Activated gamma-delta T cell (primary cell): ENCODE measurements at regions not wholly inside any gene's neighbourhood (a gene's known extent, or its start where the extent isn't known, plus 50 kb on each side); places are given as distances from the start of the nearest gene placed in this dataset.
"Not testable (repeated sequence)": the region's sequence is repeated elsewhere in the genome, so short reads cannot be mapped to it uniquely, and the experiment has no call there.

ENCODE experiments used
- DNase-seq: peaks from one replicate; lab custom pipeline; 2025; lab: John Stamatoyannopoulos, UW

- DNase-seq = no peak
Observed at GRCh38 chr4:52373650-52374049, 285.5 kb downstream of the USP46 start.

GRCh38 chr4:52374877-52375276 is 284.2 kb downstream of the USP46 start:
- no peak for DNase-seq

- no peak for DNase-seq
Observed at GRCh38 chr4:52376132-52376704, 282.9 kb downstream of the USP46 start.

- DNase-seq = no peak
Observed at GRCh38 chr4:52377563-52377962, 281.5 kb downstream of the USP46 start.

- no peak for DNase-seq
Observed at GRCh38 chr4:52407545-52407944, 251.6 kb downstream of the USP46 start.

- DNase-seq = no peak
Observed at GRCh38 chr4:52408032-52408431, 251.1 kb downstream of the USP46 start.

- DNase-seq = no peak
Observed at GRCh38 chr4:52408471-52408870, 250.6 kb downstream of the USP46 start.

GRCh38 chr4:52409766-52410165 is 249.3 kb downstream of the USP46 start:
- not testable (repeated sequence) for DNase-seq

GRCh38 chr4:52410971-52411370 is 248.1 kb downstream of the USP46 start:
- no peak for DNase-seq

- no peak for DNase-seq
Observed at GRCh38 chr4:52420330-52420729, 238.8 kb downstream of the USP46 start.

- DNase-seq = no peak
Observed at GRCh38 chr4:52421811-52422213, 237.3 kb downstream of the USP46 start.

GRCh38 chr4:52423967-52424366 is 235.1 kb downstream of the USP46 start:
- DNase-seq = no peak

- DNase-seq = no peak
Observed at GRCh38 chr4:52425751-52426326, 233.3 kb downstream of the USP46 start.

- no peak for DNase-seq
Observed at GRCh38 chr4:52431410-52431809, 227.7 kb downstream of the USP46 start.

- DNase-seq = no peak
Observed at GRCh38 chr4:52431869-52432268, 227.2 kb downstream of the USP46 start.

GRCh38 chr4:52442524-52442923 is 216.6 kb downstream of the USP46 start:
- not testable (repeated sequence) for DNase-seq

GRCh38 chr4:52472444-52472843 is 186.7 kb downstream of the USP46 start:
- DNase-seq = no peak

- DNase-seq = no peak
Observed at GRCh38 chr4:52477191-52477780, 181.8 kb downstream of the USP46 start.

GRCh38 chr4:52483186-52483890 is 175.8 kb downstream of the USP46 start:
- DNase-seq = no peak

- DNase-seq = no peak
Observed at GRCh38 chr4:52507774-52508173, 151.3 kb downstream of the USP46 start.

- no peak for DNase-seq
Observed at GRCh38 chr4:52510939-52511565, 148.0 kb downstream of the USP46 start.

GRCh38 chr4:52511825-52512224 is 147.3 kb downstream of the USP46 start:
- DNase-seq = no peak

- DNase-seq = no peak
Observed at GRCh38 chr4:52512291-52512690, 146.8 kb downstream of the USP46 start.
